GM20000 (cell line): ENCODE measurements at regions not wholly inside any gene's neighbourhood (a gene's known extent, or its start where the extent isn't known, plus 50 kb on each side); places are given as distances from the start of the nearest gene placed in this dataset.

Source experiments
- DNase-seq: peaks from one replicate; pipeline ENCODE4 v3.0.0; 2012; ENCODE audit warnings: low spot score
- CTCF ChIP-seq: IDR thresholded peaks from 2 replicates; pipeline ENCODE4 v1.5.1; 2012; ENCODE audit warnings: mild to moderate bottlenecking, control low read depth; ENCODE audit errors: extremely low read depth, missing control alignments

DNA sequence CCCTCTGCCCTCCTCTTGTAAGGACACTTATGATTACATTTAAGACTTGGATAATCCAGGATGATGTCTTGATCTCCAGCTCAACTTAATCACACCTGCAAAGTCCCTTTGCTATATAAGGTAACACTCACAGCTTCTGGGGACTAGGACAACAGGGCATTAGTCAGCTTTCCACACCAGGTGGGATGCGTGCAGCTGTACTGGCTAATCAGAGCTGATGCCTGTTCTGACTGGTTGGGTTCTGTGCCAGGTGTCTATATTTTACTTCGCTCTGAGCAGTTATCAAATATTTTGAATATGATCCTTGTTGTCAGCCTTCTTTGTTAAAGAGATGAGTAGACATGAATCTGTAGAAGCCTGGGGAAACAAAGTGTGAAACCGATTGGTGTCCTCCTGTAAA is 115.5 kb upstream of the ATP8B1 start:
- DNase-seq: no peak
- TF ChIP-seq CTCF: no peak

DNA sequence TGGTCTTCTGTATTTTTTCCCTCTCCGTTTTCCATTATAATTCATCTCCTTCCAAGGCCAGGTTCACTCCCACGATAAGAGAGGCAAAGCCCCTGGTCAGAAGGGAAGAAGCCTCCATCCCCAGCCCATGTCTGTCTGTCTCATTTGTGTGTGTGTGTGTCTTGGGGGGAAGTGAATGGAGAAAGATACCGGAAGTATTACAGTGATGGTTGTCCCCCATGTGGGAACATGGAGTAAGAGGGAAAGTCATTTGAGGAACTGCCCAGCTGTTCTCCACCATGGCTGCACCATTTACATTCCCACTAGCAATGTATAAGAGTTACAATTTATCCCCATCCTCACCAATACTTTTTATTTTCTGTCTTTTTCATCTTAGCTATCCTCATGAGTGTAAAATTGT is 113.6 kb upstream of the ATP8B1 start:
- no peak for DNase-seq
- TF ChIP-seq CTCF: no peak

DNA sequence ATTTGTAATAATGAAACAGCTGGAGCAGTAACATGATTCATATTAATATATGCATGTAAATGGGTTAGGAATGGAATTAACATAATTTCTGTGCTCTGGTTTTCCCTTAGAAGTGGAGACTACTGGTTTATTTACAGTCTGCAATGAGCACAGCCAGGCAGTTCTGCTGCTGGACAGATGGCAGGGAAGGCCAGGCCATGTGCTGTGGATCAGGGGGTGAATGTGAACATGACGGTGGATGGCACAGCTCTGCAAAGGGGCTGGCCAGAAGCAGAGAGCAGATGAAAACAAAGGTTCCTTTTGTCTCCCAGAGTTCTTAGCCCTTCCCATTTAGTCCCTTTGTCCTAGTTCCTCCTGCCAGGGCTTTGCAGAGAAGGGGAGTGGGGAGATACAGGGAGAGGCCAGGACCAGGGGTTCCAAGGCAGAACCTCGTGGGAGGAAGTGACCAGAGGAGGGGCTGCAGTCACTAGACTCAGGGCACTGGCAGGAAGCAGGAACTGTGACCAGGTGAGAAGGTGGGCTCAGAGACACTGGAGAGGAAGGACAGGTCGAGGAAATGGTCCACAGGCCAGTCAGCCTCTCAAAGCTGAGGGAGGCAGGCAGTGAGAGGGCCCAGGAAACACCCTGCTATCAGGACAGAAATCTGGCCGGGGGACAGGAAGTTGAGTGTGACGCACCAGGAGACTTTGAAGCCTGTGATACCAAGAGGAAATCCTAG is 112.9 kb upstream of the ATP8B1 start:
- no peak for TF ChIP-seq CTCF
- no peak for DNase-seq

DNA sequence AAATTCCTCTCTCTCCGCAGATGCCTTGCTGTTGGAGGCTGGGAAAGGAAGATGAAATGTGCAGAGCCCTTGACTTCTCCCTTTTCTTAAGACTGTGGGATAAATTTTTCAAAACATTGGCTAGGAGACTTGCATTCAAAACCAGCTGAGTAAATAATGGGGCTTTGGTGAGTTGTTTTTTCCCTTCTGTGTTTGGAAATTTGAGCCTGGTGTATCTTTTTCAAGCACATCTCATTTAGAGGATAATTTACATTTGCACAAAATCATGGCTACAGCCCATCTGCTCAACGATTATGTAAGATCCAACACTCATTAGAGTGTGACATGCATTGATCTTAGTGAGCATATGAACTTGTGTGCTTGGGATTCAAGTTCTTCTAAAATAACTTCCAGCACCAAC is 112.1 kb upstream of the ATP8B1 start:
- no peak for DNase-seq
- no peak for TF ChIP-seq CTCF

GRCh38 chr18:57913686-57914085 is 110.6 kb upstream of the ATP8B1 start:
- no peak for DNase-seq
- no peak for TF ChIP-seq CTCF

- peak; percentile 39 for TF ChIP-seq CTCF
- DNase-seq: peak; percentile 31
Measured at GRCh38 chr18:57910817-57911216, 107.7 kb upstream of the ATP8B1 start.

DNA sequence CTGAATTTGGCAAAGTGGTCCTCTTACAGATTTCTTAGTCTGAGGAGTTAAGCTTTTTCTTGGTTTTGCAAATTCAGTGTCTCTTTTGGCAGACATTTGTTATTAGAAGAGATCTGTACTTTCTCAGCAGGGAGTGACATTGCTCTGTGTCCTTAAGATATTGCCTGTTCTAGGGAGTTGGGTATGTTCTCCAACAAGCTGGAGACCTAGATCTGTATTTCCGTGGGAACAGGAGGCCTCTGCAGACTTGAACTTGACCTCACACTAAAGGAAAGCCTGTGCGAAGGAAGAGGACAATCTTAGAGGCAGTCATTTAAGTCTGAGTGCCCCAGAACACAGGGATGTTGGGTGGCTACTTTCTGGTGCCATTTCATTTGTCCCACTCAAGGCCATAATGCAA is 107.0 kb upstream of the ATP8B1 start:
- no peak for TF ChIP-seq CTCF

More for the DNA sequence above, 107.0 kb upstream of the ATP8B1 start:
- no peak for DNase-seq
